ENCODE measurements at regions not wholly inside any gene's neighbourhood (a gene's known extent, or its start where the extent isn't known, plus 50 kb on each side); places are given as distances from the start of the nearest gene placed in this dataset.
A peak's percentile ranks its signal among the peaks of the same experiment; 100 is the strongest.

DNA sequence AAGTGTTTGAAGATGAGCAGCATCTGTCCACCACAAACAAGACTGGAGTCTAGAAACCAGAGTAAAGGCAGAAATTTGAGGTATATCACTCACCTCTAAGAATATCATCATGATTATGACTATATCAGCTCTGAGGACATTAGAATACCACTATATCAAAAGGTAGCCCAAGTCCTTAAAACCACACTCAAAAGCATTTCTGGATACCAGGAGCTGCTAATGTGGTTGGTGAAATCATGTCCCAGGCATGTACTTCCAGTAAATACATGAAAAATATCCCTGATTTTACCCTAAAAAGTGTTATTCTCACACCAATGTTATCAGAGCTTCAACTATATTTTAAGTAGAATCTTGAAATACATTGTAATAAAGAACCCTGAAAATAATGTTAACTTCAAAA, 136.3 kb upstream of the SMAD1 start:
- no peaks in the 10 kb centered on the region for H3K4me1 ChIP-seq
- H3K4me3 ChIP-seq = no peak overlapping the region
- intact Hi-C loops (cut with DNase I; ENCODE audit: low total_unique reads) = no loop called here
- DNase-seq = no peak
- TF ChIP-seq POLR2A (IDR thresholded peaks at IDR 0.05) (no peak), CTCF (IDR thresholded peaks at IDR 0.05) (no peak)
- no peak overlapping the region for H3K27ac ChIP-seq
- H3K27me3 ChIP-seq = no peaks in the 10 kb centered on the region
- no peaks in the 10 kb centered on the region for H3K9me3 ChIP-seq
- H3K36me3 ChIP-seq (ENCODE audit: low read depth, missing control alignments) = no peaks in the 10 kb centered on the region

- intact Hi-C loops (cut with DNase I; ENCODE audit: low total_unique reads) = no loop called here
- 75 to 88% methylated on average over 1 of the region's 1 CpG for WGBS, 2 donors
- no peaks in the 10 kb centered on the region for H3K36me3 ChIP-seq (ENCODE audit: low read depth, missing control alignments)
Measured at GRCh38 chr4:145341381-145341780, 140.3 kb upstream of the SMAD1 start.

DNA sequence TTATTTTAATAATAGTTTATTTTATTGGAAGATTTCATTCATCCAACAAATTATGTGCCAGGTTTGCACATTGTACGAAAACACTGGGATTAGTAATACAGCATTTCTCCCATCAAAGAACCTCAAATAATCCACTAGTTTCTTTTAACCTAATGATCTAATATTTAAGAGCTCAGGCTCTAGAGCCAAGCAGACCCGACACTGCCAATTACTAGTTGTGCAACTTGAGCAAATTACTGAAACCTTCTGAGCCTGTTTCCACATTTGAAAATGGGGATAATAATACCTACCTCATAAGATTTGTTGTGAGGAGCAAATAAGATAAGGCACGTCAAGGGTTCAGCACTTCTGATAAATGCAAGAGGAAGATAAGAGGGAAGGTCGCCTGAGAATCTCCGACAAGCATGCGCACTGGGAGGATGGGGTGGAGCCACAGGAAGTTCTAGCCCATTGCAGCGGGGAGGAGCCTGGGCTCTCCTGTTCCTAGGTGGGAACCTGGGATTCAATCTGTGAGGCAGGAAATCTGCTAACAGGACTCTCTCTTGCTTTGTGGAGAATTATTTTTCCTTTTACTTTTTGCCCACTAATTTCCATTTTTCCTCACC, 141.5 kb upstream of the SMAD1 start:
- no peaks in the 10 kb centered on the region for H3K36me3 ChIP-seq (ENCODE audit: low read depth, missing control alignments)
- intact Hi-C loops (cut with DNase I; ENCODE audit: low total_unique reads) = no loop called here
- no peaks in the 10 kb centered on the region for H3K4me1 ChIP-seq
- no peak for TF ChIP-seq CTCF (IDR thresholded peaks at IDR 0.05)
- TF ChIP-seq POLR2A (IDR thresholded peaks at IDR 0.05) = no peak
- no peaks in the 10 kb centered on the region for H3K27me3 ChIP-seq
- H3K27ac ChIP-seq = no peak overlapping the region
- 50 to 51% methylated on average over 7 of the region's 7 CpGs for WGBS, 2 donors
- H3K4me3 ChIP-seq = no peak overlapping the region
- H3K9me3 ChIP-seq = no peaks in the 10 kb centered on the region
- DNase-seq = peak; percentile 37

More at GRCh38 chr4:145341381-145341780, 140.3 kb upstream of the SMAD1 start:
- H3K9me3 ChIP-seq = no peaks in the 10 kb centered on the region
- TF ChIP-seq POLR2A (IDR thresholded peaks at IDR 0.05) = no peak
- no peak for TF ChIP-seq CTCF (IDR thresholded peaks at IDR 0.05)
- H3K4me3 ChIP-seq = no peak overlapping the region
- H3K27me3 ChIP-seq = no peaks in the 10 kb centered on the region
- H3K4me1 ChIP-seq = no peaks in the 10 kb centered on the region
- DNase-seq = no peak
- H3K27ac ChIP-seq = no peak overlapping the region

GRCh38 chr4:145339075-145339725, 142.5 kb upstream of the SMAD1 start:
- no peak overlapping the region for H3K4me3 ChIP-seq
- intact Hi-C loops (cut with DNase I; ENCODE audit: low total_unique reads) = no loop called here
- TF ChIP-seq CTCF (IDR thresholded peaks at IDR 0.05) (no peak), POLR2A (IDR thresholded peaks at IDR 0.05) (no peak)
- no peak for DNase-seq
- H3K27me3 ChIP-seq = no peaks in the 10 kb centered on the region
- H3K9me3 ChIP-seq = no peaks in the 10 kb centered on the region
- no peaks in the 10 kb centered on the region for H3K36me3 ChIP-seq (ENCODE audit: low read depth, missing control alignments)
- no peak overlapping the region for H3K27ac ChIP-seq
- 58 to 65% methylated on average over 3 of the region's 3 CpGs for WGBS, 2 donors
- no peaks in the 10 kb centered on the region for H3K4me1 ChIP-seq

- 77 to 86% methylated on average over 3 of the region's 3 CpGs for WGBS, 2 donors
- Histone ChIP-seq H3K27me3 (no peaks in the 10 kb centered on the region), H3K27ac (no peak overlapping the region)
Measured at GRCh38 chr4:145338568-145338967, 143.1 kb upstream of the SMAD1 start.

More at GRCh38 chr4:145338568-145338967, 143.1 kb upstream of the SMAD1 start:
- TF ChIP-seq CTCF (IDR thresholded peaks at IDR 0.05) = no peak
- TF ChIP-seq POLR2A (IDR thresholded peaks at IDR 0.05) = no peak
- no peak overlapping the region for H3K4me3 ChIP-seq
- intact Hi-C loops (cut with DNase I; ENCODE audit: low total_unique reads) = no loop called here
- no peaks in the 10 kb centered on the region for H3K36me3 ChIP-seq (ENCODE audit: low read depth, missing control alignments)
- no peaks in the 10 kb centered on the region for H3K4me1 ChIP-seq
- no peaks in the 10 kb centered on the region for H3K9me3 ChIP-seq
- DNase-seq = no peak
